Heart left ventricle (tissue), 13 donors: ENCODE measurements at regions not wholly inside any gene's neighbourhood (a gene's known extent, or its start where the extent isn't known, plus 50 kb on each side); places are given as distances from the start of the nearest gene placed in this dataset.
"Not testable (repeated sequence)": the region's sequence is repeated elsewhere in the genome, so short reads cannot be mapped to it uniquely, and the experiment has no call there.

Experiments used
- CTCF ChIP-seq, 12 donors: fragments of 200-600 bp; sonication (generic) in 4 of 12; IDR thresholded peaks; one replicate each; pipeline versions ENCODE4 v1.5.0 to v1.8.0; 2018 to 2022; ENCODE audit warnings: antibody characterized with exemption in 12 of 12, mild to moderate bottlenecking in 5 of 12
- POLR2A ChIP-seq, 2 donors: fragments of 450-650 bp; IDR thresholded peaks; one replicate each; pipeline ENCODE4 v1.6.1; 2017; ENCODE audit warnings: antibody characterized with exemption in 2 of 2, mild to moderate bottlenecking in 2 of 2, moderate library complexity in 2 of 2
- donor health status: ischemic (EF 13 %, LVEDD 7.1; RV severe dilation, severe dysfunction).
- donor health status: DM: no; HTN: yes; CAD: no.
- donor health status: DM: no; HTN: no; CAD: no.
- donor health status: ischemic (EF 25% LVEDD 6.9; RV normal size, moderate dysfunction).
- donor health status: ischemic (EF 25% LVEDD 5.7; RV mildly dilated, moderate dysfunction).
- donor health status: ischemic (EF 35%, LVEDD 5.7; RV mildly dilated, moderate dysfunction).
- donor health status: nonischemic (EF 11% LVEDD 7.7; RV severe dilation, severe dysfunction).
- donor health status: DM: yes; HTN: yes; CAD: no.
- donor health status: PGD.
- donor health status: ischemic (EF 29% LVEDD 5.4; RV normal size, mild dysfunction).
- donor health status: nonischemic (EF 23%, LVEDD 6.1; RV moderate dilation, normal function).

DNA sequence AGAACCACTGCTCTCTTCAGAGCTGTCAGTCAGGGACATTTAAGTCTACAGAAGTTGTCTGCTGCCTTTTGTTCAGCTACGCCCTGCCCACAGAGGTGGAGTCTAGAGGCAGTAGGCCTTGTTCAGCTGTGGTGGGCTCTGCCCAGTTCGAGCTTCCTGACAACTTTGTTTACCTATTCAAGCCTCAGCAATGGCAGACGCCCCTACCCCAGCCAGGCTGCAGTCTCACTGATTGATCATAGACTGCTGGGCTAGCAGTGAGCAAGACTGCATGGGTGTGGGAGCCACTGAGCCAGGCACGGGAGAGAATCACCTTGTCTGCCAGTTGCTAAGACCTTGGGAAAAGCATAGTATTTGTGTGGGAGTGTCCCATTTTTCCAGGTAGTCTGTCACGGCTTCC, 580.3 kb downstream of the SLCO4C1 start:
- not testable (repeated sequence) for TF ChIP-seq CTCF, POLR2A (IDR thresholded peaks at IDR 0.05)
